ENCODE measurements at regions not wholly inside any gene's neighbourhood (a gene's known extent, or its start where the extent isn't known, plus 50 kb on each side); places are given as distances from the start of the nearest gene placed in this dataset.

DNA sequence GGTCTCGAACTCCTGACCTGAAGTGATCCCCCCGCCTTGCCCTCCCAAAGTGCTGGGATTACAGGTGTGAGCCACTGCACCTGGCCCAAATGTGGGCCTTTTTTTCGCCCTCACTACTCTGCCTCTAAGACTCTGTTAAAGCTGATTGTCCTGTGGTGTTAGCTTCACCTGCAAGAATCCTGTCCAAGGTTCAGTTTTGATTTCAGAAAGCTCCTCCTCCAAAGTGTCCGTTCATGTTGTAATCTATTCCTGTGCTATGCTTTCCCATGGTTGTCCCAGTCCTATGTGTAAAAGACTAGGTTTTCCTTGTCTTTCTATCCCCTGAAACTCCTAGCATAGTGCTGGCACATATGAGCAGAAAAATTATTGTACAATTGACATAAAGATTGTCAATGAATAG, 440.9 kb downstream of the KLF5 start:
- TF ChIP-seq ZNF274 (IDR thresholded peaks at IDR 0.05; ENCODE audit: low read length), result no peak
- TF ChIP-seq ZNF274 (tag by site-specific recombination; IDR thresholded peaks at IDR 0.05; ENCODE audit: borderline replicate concordance), result no peak
- TF ChIP-seq, protein P1, sequence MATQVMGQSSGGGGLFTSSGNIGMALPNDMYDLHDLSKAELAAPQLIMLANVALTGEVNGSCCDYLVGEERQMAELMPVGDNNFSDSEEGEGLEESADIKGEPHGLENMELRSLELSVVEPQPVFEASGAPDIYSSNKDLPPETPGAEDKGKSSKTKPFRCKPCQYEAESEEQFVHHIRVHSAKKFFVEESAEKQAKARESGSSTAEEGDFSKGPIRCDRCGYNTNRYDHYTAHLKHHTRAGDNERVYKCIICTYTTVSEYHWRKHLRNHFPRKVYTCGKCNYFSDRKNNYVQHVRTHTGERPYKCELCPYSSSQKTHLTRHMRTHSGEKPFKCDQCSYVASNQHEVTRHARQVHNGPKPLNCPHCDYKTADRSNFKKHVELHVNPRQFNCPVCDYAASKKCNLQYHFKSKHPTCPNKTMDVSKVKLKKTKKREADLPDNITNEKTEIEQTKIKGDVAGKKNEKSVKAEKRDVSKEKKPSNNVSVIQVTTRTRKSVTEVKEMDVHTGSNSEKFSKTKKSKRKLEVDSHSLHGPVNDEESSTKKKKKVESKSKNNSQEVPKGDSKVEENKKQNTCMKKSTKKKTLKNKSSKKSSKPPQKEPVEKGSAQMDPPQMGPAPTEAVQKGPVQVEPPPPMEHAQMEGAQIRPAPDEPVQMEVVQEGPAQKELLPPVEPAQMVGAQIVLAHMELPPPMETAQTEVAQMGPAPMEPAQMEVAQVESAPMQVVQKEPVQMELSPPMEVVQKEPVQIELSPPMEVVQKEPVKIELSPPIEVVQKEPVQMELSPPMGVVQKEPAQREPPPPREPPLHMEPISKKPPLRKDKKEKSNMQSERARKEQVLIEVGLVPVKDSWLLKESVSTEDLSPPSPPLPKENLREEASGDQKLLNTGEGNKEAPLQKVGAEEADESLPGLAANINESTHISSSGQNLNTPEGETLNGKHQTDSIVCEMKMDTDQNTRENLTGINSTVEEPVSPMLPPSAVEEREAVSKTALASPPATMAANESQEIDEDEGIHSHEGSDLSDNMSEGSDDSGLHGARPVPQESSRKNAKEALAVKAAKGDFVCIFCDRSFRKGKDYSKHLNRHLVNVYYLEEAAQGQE (tag by site-specific recombination; IDR thresholded peaks at IDR 0.05), result no peak
- no peak for TF ChIP-seq HOXD13 (CRISPR knock-in tag; IDR thresholded peaks at IDR 0.05; ENCODE audit: borderline replicate concordance)
- TF ChIP-seq, protein P2, sequence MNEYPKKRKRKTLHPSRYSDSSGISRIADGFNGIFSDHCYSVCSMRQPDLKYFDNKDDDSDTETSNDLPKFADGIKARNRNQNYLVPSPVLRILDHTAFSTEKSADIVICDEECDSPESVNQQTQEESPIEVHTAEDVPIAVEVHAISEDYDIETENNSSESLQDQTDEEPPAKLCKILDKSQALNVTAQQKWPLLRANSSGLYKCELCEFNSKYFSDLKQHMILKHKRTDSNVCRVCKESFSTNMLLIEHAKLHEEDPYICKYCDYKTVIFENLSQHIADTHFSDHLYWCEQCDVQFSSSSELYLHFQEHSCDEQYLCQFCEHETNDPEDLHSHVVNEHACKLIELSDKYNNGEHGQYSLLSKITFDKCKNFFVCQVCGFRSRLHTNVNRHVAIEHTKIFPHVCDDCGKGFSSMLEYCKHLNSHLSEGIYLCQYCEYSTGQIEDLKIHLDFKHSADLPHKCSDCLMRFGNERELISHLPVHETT (tag by site-specific recombination; IDR thresholded peaks at IDR 0.05), result no peak
- TF ChIP-seq, protein P3, sequence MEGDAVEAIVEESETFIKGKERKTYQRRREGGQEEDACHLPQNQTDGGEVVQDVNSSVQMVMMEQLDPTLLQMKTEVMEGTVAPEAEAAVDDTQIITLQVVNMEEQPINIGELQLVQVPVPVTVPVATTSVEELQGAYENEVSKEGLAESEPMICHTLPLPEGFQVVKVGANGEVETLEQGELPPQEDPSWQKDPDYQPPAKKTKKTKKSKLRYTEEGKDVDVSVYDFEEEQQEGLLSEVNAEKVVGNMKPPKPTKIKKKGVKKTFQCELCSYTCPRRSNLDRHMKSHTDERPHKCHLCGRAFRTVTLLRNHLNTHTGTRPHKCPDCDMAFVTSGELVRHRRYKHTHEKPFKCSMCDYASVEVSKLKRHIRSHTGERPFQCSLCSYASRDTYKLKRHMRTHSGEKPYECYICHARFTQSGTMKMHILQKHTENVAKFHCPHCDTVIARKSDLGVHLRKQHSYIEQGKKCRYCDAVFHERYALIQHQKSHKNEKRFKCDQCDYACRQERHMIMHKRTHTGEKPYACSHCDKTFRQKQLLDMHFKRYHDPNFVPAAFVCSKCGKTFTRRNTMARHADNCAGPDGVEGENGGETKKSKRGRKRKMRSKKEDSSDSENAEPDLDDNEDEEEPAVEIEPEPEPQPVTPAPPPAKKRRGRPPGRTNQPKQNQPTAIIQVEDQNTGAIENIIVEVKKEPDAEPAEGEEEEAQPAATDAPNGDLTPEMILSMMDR (tag by site-specific recombination; IDR thresholded peaks at IDR 0.05), result no peak
- no peak for TF ChIP-seq ZNF10 (tag by site-specific recombination; IDR thresholded peaks at IDR 0.05)
- no peak for TF ChIP-seq ZBTB8A (tag by site-specific recombination; IDR thresholded peaks at IDR 0.05)
- TF ChIP-seq ZNF223 (tag by site-specific recombination; IDR thresholded peaks at IDR 0.05), result no peak
- TF ChIP-seq, protein P4, sequence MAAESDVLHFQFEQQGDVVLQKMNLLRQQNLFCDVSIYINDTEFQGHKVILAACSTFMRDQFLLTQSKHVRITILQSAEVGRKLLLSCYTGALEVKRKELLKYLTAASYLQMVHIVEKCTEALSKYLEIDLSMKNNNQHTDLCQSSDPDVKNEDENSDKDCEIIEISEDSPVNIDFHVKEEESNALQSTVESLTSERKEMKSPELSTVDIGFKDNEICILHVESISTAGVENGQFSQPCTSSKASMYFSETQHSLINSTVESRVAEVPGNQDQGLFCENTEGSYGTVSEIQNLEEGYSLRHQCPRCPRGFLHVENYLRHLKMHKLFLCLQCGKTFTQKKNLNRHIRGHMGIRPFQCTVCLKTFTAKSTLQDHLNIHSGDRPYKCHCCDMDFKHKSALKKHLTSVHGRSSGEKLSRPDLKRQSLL (tag by site-specific recombination; IDR thresholded peaks at IDR 0.05), result no peak
- TF ChIP-seq, protein P5, sequence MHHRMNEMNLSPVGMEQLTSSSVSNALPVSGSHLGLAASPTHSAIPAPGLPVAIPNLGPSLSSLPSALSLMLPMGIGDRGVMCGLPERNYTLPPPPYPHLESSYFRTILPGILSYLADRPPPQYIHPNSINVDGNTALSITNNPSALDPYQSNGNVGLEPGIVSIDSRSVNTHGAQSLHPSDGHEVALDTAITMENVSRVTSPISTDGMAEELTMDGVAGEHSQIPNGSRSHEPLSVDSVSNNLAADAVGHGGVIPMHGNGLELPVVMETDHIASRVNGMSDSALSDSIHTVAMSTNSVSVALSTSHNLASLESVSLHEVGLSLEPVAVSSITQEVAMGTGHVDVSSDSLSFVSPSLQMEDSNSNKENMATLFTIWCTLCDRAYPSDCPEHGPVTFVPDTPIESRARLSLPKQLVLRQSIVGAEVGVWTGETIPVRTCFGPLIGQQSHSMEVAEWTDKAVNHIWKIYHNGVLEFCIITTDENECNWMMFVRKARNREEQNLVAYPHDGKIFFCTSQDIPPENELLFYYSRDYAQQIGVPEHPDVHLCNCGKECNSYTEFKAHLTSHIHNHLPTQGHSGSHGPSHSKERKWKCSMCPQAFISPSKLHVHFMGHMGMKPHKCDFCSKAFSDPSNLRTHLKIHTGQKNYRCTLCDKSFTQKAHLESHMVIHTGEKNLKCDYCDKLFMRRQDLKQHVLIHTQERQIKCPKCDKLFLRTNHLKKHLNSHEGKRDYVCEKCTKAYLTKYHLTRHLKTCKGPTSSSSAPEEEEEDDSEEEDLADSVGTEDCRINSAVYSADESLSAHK (tag by site-specific recombination; IDR thresholded peaks at IDR 0.05), result no peak

All from HEK293 (cell line).